HEK293 (cell line): ENCODE measurements at regions not wholly inside any gene's neighbourhood (a gene's known extent, or its start where the extent isn't known, plus 50 kb on each side); places are given as distances from the start of the nearest gene placed in this dataset.

Source experiments
- CTCF ChIA-PET: fragments of 350-600 bp; formaldehyde crosslinking; extraction: SDS; loops from one replicate; lab custom pipeline; 2021; ENCODE audit warnings: antibody characterized with exemption; lab: Yijun Ruan, JAX
- POLR2A ChIA-PET: fragments of 300-600 bp; formaldehyde crosslinking; extraction: SDS; loops from one replicate; lab custom pipeline; 2020; ENCODE audit warnings: antibody characterized with exemption, inconsistent platforms; lab: Yijun Ruan, JAX
- H3K27ac ChIP-seq: fragments of 200-500 bp; sonication (Bioruptor generic); 2 replicates; pipeline ENCODE4 v1.5.1; 2014; ENCODE audit warnings: low read depth, low read length, control low read depth, inconsistent platforms; ENCODE audit errors: extremely low read depth
- H3K36me3 ChIP-seq, 2 experiments: fragments of 200-500 bp in 1 of 2; sonication (Bioruptor generic) in 1 of 2; 1 replicate in 1 of 2; 2 replicates in 1 of 2; pipeline ENCODE4 v1.5.1; 2014 to 2017; ENCODE audit warnings: inconsistent platforms in 2 of 2, low read length in 2 of 2; ENCODE audit not compliant: control insufficient read depth in 2 of 2, insufficient read depth in 1 of 2
- H3K4me1 ChIP-seq: fragments of 200-500 bp; sonication (Bioruptor generic); 2 replicates; pipeline ENCODE4 v1.5.1; 2014; ENCODE audit warnings: mild to moderate bottlenecking, low read length, inconsistent platforms; ENCODE audit not compliant: control insufficient read depth, insufficient read depth
- H3K4me3 ChIP-seq: 2 replicates; pipeline ENCODE4 v1.5.1; 2011; ENCODE audit warnings: low read depth, mild to moderate bottlenecking, control low read depth, low read length, moderate library complexity
- H3K9me3 ChIP-seq: fragments of 200-500 bp; sonication (Bioruptor generic); 2 replicates; pipeline ENCODE4 v1.5.1; 2014; ENCODE audit warnings: low read depth, low read length, inconsistent platforms; ENCODE audit not compliant: control insufficient read depth, insufficient read depth
- SP7 ChIP-seq: fragments of 450-650 bp; formaldehyde crosslinking; IDR thresholded peaks from 2 replicates; pipeline ENCODE4 v1.5.1; 2016; ENCODE audit warnings: missing biosample characterization, missing genetic modification characterization
- ZNF274 ChIP-seq, 2 experiments: fragments of 200-500 bp in 1 of 2; fragments of 450-650 bp in 1 of 2; sonication (Bioruptor generic) in 1 of 2; formaldehyde crosslinking in 1 of 2; IDR thresholded peaks; 2 replicates each; pipeline versions ENCODE4 v1.5.1 to v1.6.1; 2014 to 2016; ENCODE audit warnings: borderline replicate concordance in 1 of 2, inconsistent platforms in 1 of 2, low read length in 1 of 2, missing biosample characterization in 1 of 2, missing genetic modification characterization in 1 of 2
- ZNF426 ChIP-seq: fragments of 450-650 bp; formaldehyde crosslinking; IDR thresholded peaks from 2 replicates; pipeline ENCODE4 v1.5.1; 2017; ENCODE audit warnings: missing biosample characterization, missing genetic modification characterization, mild to moderate bottlenecking, inconsistent platforms, moderate library complexity
- ZNF623 ChIP-seq: fragments of 450-650 bp; formaldehyde crosslinking; IDR thresholded peaks from 2 replicates; pipeline ENCODE4 v1.5.1; 2016; ENCODE audit warnings: missing biosample characterization, missing genetic modification characterization
- TF ChIP-seq, protein P1 (sequence below): fragments of 450-650 bp; formaldehyde crosslinking; IDR thresholded peaks from 2 replicates; pipeline ENCODE4 v1.5.1; 2017; ENCODE audit warnings: missing biosample characterization, missing genetic modification characterization
- TF ChIP-seq, protein P2 (sequence below): fragments of 450-650 bp; formaldehyde crosslinking; optimal IDR thresholded peaks from 2 replicates; pipeline ENCODE3; 2016; ENCODE audit warnings: missing biosample characterization, mild to moderate bottlenecking, missing genetic modification characterization

DNA sequence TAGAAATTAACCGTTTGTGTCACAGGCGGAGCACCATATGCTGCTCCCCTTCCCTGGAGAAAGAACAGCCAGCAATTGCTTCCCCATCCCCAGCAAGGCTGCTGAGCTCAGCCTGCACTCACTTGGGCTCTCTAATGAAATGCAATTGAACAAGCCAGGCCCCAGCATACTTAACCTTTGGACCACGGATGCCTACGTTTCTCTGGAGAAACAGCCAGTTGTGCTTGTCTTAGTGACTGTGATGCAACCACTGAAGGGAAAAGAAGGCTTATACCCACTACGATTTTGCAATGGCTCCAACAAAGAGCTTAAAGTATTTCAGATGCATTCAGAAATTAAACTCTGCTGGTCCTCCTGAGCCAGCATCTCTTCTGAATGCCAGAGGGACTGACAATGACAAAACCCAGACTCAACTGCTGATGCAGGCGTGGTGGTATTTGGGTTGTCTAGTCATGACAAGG lies 51.3 kb upstream of the SESN3 start:
- ChIA-PET CTCF (interaction anchor here (0.9 to 1.1 kb wide), 3 partner anchors 123 to 194 kb away, joined by 3 to 4 read pairs (median 3); no protein-coding TSS in a partner anchor), POLR2A (interaction anchor here (1.4 kb wide), 1 partner anchor 51 kb away, joined by 5 read pairs; the partner anchor contains the start of gene SESN3)
- TF ChIP-seq, protein P1, sequence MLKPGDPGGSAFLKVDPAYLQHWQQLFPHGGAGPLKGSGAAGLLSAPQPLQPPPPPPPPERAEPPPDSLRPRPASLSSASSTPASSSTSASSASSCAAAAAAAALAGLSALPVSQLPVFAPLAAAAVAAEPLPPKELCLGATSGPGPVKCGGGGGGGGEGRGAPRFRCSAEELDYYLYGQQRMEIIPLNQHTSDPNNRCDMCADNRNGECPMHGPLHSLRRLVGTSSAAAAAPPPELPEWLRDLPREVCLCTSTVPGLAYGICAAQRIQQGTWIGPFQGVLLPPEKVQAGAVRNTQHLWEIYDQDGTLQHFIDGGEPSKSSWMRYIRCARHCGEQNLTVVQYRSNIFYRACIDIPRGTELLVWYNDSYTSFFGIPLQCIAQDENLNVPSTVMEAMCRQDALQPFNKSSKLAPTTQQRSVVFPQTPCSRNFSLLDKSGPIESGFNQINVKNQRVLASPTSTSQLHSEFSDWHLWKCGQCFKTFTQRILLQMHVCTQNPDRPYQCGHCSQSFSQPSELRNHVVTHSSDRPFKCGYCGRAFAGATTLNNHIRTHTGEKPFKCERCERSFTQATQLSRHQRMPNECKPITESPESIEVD (tag by site-specific recombination) = no peak
- TF ChIP-seq ZNF426 (tag by site-specific recombination) (no peak), ZNF623 (tag by site-specific recombination) (no peak), SP7 (tag by site-specific recombination) (no peak), ZNF274 (IDR thresholded peaks at IDR 0.05; ENCODE audit: low read length) (no peak), ZNF274 (tag by site-specific recombination; IDR thresholded peaks at IDR 0.05; ENCODE audit: borderline replicate concordance) (no peak)
- TF ChIP-seq, protein P2, sequence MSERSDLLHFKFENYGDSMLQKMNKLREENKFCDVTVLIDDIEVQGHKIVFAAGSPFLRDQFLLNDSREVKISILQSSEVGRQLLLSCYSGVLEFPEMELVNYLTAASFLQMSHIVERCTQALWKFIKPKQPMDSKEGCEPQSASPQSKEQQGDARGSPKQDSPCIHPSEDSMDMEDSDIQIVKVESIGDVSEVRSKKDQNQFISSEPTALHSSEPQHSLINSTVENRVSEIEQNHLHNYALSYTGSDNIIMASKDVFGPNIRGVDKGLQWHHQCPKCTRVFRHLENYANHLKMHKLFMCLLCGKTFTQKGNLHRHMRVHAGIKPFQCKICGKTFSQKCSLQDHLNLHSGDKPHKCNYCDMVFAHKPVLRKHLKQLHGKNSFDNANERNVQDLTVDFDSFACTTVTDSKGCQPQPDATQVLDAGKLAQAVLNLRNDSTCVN (tag by site-specific recombination) = no peak
- no peak overlapping the region for H3K4me3 ChIP-seq
- H3K9me3 ChIP-seq = no peaks in the 10 kb centered on the region
- H3K36me3 ChIP-seq = no peaks in the 10 kb centered on the region
- H3K27ac ChIP-seq = no peak overlapping the region
- H3K4me1 ChIP-seq = no peaks in the 10 kb centered on the region
